Epithelial cell of esophagus (primary cell): ENCODE measurements at regions not wholly inside any gene's neighbourhood (a gene's known extent, or its start where the extent isn't known, plus 50 kb on each side); places are given as distances from the start of the nearest gene placed in this dataset.
"Not testable (repeated sequence)": the region's sequence is repeated elsewhere in the genome, so short reads cannot be mapped to it uniquely, and the experiment has no call there.

Experiments used
- DNase-seq: peaks from one replicate; pipeline ENCODE4 v3.0.0; 2010; ENCODE audit warnings: low read depth
- H3K4me3 ChIP-seq: 2 replicates; pipeline ENCODE4 v1.5.1; 2011; ENCODE audit warnings: mild to moderate bottlenecking, low read length, control low read depth
- CTCF ChIP-seq: IDR thresholded peaks from 2 replicates; pipeline ENCODE4 v1.5.1; 2011; ENCODE audit warnings: low read depth, mild to moderate bottlenecking, low read length, control low read depth, inconsistent platforms; ENCODE audit not compliant: insufficient read depth; ENCODE audit errors: missing control alignments

GRCh38 chr3:144966560-144966959 lies 994.9 kb downstream of the DIPK2A start:
- no peak for DNase-seq
- no peak for TF ChIP-seq CTCF
- no peak overlapping the region for H3K4me3 ChIP-seq

GRCh38 chr3:144968750-144969350 lies 997.2 kb downstream of the DIPK2A start:
- DNase-seq, result no peak
- H3K4me3 ChIP-seq, result no peak overlapping the region
- TF ChIP-seq CTCF, result no peak

- not testable (repeated sequence) for H3K4me3 ChIP-seq
- DNase-seq, result peak; percentile 2
These were observed 1012.9 kb downstream of the DIPK2A start for GRCh38 chr3:144984481-144984880.

GRCh38 chr3:144989807-144990206 lies 1018.2 kb downstream of the DIPK2A start:
- TF ChIP-seq CTCF, result no peak
- no peak overlapping the region for H3K4me3 ChIP-seq
- peak; percentile 42 for DNase-seq

- no peak for DNase-seq
- no peak for TF ChIP-seq CTCF
These were observed 1024.2 kb downstream of the DIPK2A start for GRCh38 chr3:144995856-144996255.

GRCh38 chr3:145005427-145005826 lies 1033.8 kb downstream of the DIPK2A start:
- no peak overlapping the region for H3K4me3 ChIP-seq
- no peak for TF ChIP-seq CTCF
- DNase-seq, result no peak

More at GRCh38 chr3:144995856-144996255, 1024.2 kb downstream of the DIPK2A start:
- no peak overlapping the region for H3K4me3 ChIP-seq

- H3K4me3 ChIP-seq, result no peak overlapping the region
- no peak for TF ChIP-seq CTCF
- DNase-seq, result no peak
These were observed 1034.6 kb downstream of the DIPK2A start for GRCh38 chr3:145006271-145006670.
